ENCODE measurements at regions not wholly inside any gene's neighbourhood (a gene's known extent, or its start where the extent isn't known, plus 50 kb on each side); places are given as distances from the start of the nearest gene placed in this dataset.

DNA sequence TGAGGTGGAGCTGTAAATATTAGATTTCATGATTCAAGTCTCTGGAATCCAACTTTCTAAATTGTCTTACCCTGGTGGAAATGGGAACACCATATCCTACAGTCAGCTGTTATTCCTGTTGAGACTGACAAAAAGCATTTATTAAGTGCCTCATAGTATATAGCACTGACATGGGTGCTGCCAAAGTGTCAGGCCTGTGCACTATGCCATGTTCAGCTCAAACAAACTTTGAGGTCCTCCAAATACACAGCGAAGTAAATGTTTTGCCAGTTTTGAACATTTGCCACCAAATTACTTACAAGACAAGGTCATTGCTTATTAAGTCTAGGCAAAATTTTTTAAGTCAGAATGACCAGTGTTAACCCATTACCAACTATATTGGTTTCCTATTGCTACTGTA lies 162.9 kb upstream of the SLC25A13 start:
- H3K4me1 ChIP-seq, result peaks cover 8% of the 10 kb centered on the region
- no peaks in the 10 kb centered on the region for H3K36me3 ChIP-seq
- no peak overlapping the region for H3K27ac ChIP-seq
- WGBS, result 94% methylated on average over 1 of the region's 1 CpG
- no peak overlapping the region for H3K4me3 ChIP-seq
- no peaks in the 10 kb centered on the region for H3K27me3 ChIP-seq
- DNase-seq (ENCODE audit: low spot score in 2 of 2), result no peak
- TF ChIP-seq POLR2AphosphoS5 (IDR thresholded peaks at IDR 0.05) (no peak), POLR2A (IDR thresholded peaks at IDR 0.05) (no peak), EP300 (IDR thresholded peaks at IDR 0.05) (no peak)
- TF ChIP-seq, protein P1, sequence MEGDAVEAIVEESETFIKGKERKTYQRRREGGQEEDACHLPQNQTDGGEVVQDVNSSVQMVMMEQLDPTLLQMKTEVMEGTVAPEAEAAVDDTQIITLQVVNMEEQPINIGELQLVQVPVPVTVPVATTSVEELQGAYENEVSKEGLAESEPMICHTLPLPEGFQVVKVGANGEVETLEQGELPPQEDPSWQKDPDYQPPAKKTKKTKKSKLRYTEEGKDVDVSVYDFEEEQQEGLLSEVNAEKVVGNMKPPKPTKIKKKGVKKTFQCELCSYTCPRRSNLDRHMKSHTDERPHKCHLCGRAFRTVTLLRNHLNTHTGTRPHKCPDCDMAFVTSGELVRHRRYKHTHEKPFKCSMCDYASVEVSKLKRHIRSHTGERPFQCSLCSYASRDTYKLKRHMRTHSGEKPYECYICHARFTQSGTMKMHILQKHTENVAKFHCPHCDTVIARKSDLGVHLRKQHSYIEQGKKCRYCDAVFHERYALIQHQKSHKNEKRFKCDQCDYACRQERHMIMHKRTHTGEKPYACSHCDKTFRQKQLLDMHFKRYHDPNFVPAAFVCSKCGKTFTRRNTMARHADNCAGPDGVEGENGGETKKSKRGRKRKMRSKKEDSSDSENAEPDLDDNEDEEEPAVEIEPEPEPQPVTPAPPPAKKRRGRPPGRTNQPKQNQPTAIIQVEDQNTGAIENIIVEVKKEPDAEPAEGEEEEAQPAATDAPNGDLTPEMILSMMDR (IDR thresholded peaks at IDR 0.05), result no peak
- no peaks in the 10 kb centered on the region for H3K9me3 ChIP-seq

DNA sequence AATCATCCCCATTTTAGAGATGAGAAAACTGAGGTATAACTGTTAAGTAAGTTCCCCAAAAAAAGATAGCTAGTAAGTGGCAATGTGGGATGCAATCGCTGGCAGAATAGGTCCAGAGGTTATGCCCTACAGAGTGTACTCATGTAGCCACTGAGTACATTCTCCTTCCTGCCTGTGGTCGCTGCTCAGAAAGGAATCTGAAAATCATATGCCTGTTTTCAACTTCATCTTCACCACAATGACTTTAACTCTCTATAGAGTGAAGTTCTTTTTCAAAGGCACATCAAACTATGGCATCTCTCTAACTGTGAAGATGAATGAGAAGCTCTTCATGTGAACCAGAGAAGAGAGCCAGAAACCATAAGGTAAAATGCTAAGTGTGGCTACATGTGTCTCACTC lies 162.2 kb upstream of the SLC25A13 start:
- 90% methylated on average over 2 of the region's 2 CpGs for WGBS
- peaks cover 8% of the 10 kb centered on the region for H3K4me1 ChIP-seq
- H3K27ac ChIP-seq, result no peak overlapping the region
- TF ChIP-seq, protein P1 (IDR thresholded peaks at IDR 0.05), result no peak
- TF ChIP-seq EP300 (IDR thresholded peaks at IDR 0.05), result no peak
- TF ChIP-seq POLR2A (IDR thresholded peaks at IDR 0.05), result no peak
- TF ChIP-seq POLR2AphosphoS5 (IDR thresholded peaks at IDR 0.05), result no peak
- no peaks in the 10 kb centered on the region for H3K36me3 ChIP-seq
- H3K9me3 ChIP-seq, result no peaks in the 10 kb centered on the region
- H3K27me3 ChIP-seq, result no peaks in the 10 kb centered on the region
- no peak for DNase-seq (ENCODE audit: low spot score in 2 of 2)
- no peak overlapping the region for H3K4me3 ChIP-seq

DNA sequence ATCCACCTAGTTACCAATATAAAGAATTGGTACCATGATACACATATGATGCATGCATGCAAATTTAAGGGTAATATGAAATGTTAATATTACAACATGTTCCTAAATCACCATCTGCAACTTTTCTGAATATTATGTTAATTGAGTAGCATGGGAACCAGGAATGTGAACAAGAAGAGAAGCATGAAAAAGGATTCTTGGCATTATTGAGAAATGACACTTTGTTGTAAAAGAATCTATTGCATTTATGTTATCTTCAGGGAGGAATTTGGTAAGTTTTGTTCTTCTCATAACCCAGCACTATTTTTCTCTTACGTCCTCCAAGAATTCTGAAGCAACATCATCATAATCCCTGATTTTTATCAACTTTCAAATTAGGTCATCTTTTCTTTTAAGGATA lies 159.9 kb upstream of the SLC25A13 start:
- DNase-seq (ENCODE audit: low spot score in 2 of 2), result no peak

DNA sequence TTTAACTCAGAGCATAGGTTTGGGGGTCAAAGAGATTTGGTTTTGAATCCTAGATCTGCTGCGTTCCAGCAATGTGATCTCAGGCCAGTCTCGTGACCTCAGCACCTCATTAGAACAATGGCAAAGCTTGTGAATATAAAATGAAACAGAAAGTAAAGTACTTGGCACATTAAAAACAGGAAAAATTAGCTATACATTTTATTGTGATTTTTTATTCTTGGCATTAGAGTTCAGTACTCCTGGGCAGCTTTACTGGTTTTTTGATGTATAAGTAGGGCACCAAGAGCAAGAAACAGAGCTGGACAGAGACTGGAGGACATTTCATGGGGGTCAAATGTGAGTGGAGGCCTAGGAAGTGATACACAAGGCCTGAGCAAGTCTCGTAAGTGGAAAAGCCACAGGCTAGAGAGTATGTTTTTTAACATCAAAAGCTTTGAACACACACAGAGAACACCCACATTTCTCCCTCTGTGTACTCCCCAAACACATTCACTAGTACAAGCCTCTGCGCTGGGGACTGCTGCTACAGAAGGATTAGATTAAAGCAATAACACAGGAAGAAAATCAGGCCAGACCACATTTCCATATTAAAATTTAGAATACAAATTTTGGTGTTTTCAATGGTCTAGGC lies 157.2 kb upstream of the SLC25A13 start:
- Histone ChIP-seq H3K36me3 (no peaks in the 10 kb centered on the region), H3K27ac (no peak overlapping the region), H3K4me1 (no peaks in the 10 kb centered on the region), H3K9me3 (no peaks in the 10 kb centered on the region), H3K27me3 (no peaks in the 10 kb centered on the region), H3K4me3 (no peak overlapping the region)
- TF ChIP-seq POLR2AphosphoS5 (IDR thresholded peaks at IDR 0.05) (no peak), POLR2A (IDR thresholded peaks at IDR 0.05) (no peak), EP300 (IDR thresholded peaks at IDR 0.05) (no peak)
- TF ChIP-seq, protein P1 (IDR thresholded peaks at IDR 0.05), result no peak
- WGBS, result 77% methylated on average over 4 of the region's 4 CpGs
- DNase-seq (ENCODE audit: low spot score in 2 of 2), result no peak

More for the DNA sequence above, 159.9 kb upstream of the SLC25A13 start:
- H3K9me3 ChIP-seq, result no peaks in the 10 kb centered on the region
- no peak for TF ChIP-seq POLR2A (IDR thresholded peaks at IDR 0.05)
- TF ChIP-seq, protein P1 (IDR thresholded peaks at IDR 0.05), result no peak
- no peak for TF ChIP-seq POLR2AphosphoS5 (IDR thresholded peaks at IDR 0.05)
- no peak for TF ChIP-seq EP300 (IDR thresholded peaks at IDR 0.05)
- no peak overlapping the region for H3K4me3 ChIP-seq
- H3K27ac ChIP-seq, result no peak overlapping the region
- no peaks in the 10 kb centered on the region for H3K36me3 ChIP-seq
- peaks cover 8% of the 10 kb centered on the region for H3K4me1 ChIP-seq
- 53% methylated on average over 1 of the region's 1 CpG for WGBS
- no peaks in the 10 kb centered on the region for H3K27me3 ChIP-seq

DNA sequence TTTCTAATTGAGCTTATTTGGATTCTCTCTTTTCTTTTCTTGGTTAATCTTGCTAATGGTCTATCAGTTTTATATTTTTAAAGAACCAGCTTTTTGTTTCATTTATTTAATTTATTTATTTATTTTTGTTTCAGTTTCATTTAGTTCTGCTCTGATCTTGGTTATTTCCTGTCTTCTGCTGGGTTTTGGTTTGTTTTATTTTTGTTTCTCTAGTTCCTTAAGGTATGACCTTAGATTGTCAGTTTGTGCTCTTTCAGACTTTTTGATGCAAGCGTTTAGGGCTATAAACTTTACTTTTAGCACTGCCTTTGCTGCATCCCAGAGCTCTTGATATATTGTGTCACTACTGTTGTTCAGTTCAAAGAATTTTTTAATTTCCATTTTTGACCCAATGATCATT lies 149.7 kb upstream of the SLC25A13 start:
- WGBS, result 89% methylated on average over 1 of the region's 1 CpG
- no peaks in the 10 kb centered on the region for H3K9me3 ChIP-seq
- TF ChIP-seq POLR2A (IDR thresholded peaks at IDR 0.05) (no peak), EP300 (IDR thresholded peaks at IDR 0.05) (no peak), POLR2AphosphoS5 (IDR thresholded peaks at IDR 0.05) (no peak)
- TF ChIP-seq, protein P1 (IDR thresholded peaks at IDR 0.05), result no peak
- no peaks in the 10 kb centered on the region for H3K36me3 ChIP-seq
- H3K27ac ChIP-seq, result no peak overlapping the region
- H3K27me3 ChIP-seq, result no peaks in the 10 kb centered on the region
- H3K4me3 ChIP-seq, result no peak overlapping the region
- DNase-seq (ENCODE audit: low spot score in 2 of 2), result no peak
- H3K4me1 ChIP-seq, result no peaks in the 10 kb centered on the region

All from suprapubic skin (tissue), 4 donors.